ENCODE measurements at regions not wholly inside any gene's neighbourhood (a gene's known extent, or its start where the extent isn't known, plus 50 kb on each side); places are given as distances from the start of the nearest gene placed in this dataset.

DNA sequence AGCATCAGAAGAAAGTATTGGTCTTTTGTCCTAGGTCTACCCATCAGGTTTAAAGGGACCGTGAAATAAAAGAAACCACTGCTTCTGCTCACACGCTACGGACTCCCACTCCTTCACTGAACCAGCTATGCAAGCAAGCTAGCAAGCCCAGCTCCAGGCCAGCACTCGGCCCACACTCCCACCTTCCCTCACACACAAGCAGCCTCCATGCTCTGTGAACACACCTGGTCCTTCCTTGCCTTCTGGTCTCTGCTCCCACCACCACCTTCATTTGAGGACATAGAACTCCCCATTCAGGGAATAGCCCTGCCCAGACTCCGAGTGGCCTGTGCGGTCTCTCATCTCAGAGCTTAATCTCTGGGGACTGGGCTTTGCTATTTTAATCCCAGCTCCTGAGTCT lies 436.4 kb upstream of the CDH4 start:
- H3K27ac Mint-ChIP-seq (ENCODE audit: low read depth, unreplicated experiment): no peak overlapping the region
- POLR2A ChIA-PET: no interaction called here
- DNase-seq (ENCODE audit: unreplicated experiment): no peak
- TF ChIP-seq, protein P1, sequence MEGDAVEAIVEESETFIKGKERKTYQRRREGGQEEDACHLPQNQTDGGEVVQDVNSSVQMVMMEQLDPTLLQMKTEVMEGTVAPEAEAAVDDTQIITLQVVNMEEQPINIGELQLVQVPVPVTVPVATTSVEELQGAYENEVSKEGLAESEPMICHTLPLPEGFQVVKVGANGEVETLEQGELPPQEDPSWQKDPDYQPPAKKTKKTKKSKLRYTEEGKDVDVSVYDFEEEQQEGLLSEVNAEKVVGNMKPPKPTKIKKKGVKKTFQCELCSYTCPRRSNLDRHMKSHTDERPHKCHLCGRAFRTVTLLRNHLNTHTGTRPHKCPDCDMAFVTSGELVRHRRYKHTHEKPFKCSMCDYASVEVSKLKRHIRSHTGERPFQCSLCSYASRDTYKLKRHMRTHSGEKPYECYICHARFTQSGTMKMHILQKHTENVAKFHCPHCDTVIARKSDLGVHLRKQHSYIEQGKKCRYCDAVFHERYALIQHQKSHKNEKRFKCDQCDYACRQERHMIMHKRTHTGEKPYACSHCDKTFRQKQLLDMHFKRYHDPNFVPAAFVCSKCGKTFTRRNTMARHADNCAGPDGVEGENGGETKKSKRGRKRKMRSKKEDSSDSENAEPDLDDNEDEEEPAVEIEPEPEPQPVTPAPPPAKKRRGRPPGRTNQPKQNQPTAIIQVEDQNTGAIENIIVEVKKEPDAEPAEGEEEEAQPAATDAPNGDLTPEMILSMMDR (IDR thresholded peaks at IDR 0.05; ENCODE audit: unreplicated experiment): no peak
- no peaks in the 10 kb centered on the region for H3K36me3 Mint-ChIP-seq (ENCODE audit: insufficient read depth, unreplicated experiment)
- CTCF ChIA-PET: no interaction called here
- intact Hi-C loops (cut with micrococcal nuclease): no loop called here
- H3K27me3 Mint-ChIP-seq (ENCODE audit: insufficient read depth, unreplicated experiment): peaks cover 99% of the 10 kb centered on the region
- H3K9me3 Mint-ChIP-seq (ENCODE audit: unreplicated experiment): no peaks in the 10 kb centered on the region
- no TSS peak for BruUV-seq (replicated peaks)
- H3K4me3 Mint-ChIP-seq (ENCODE audit: unreplicated experiment): no peak overlapping the region
- H3K4me1 Mint-ChIP-seq (ENCODE audit: insufficient read depth, unreplicated experiment): no peaks in the 10 kb centered on the region

DNA sequence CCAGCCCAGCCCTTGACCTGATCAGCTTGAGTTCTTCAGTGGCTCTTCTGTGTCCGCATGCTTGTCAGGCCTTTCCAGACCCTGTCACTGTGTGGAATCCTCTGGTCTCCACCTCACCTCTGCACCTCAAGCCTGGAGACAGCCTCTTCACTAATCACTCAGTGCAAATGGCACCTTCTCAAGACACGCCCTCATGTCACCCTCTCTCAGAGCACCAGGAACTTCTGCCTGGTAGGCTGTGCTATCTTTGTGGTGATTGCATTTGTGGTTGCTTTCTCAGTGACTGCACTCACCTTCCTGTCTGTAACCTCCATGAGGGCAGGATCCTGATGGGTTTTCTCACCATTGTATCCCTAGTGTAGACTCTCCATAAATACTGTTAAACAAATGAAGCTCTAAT lies 435.2 kb upstream of the CDH4 start:
- CTCF ChIA-PET: no interaction called here
- peaks cover 99% of the 10 kb centered on the region for H3K27me3 Mint-ChIP-seq (ENCODE audit: insufficient read depth, unreplicated experiment)
- no TSS peak for BruUV-seq (replicated peaks)
- intact Hi-C loops (cut with micrococcal nuclease): no loop called here
- POLR2A ChIA-PET: interaction anchor here (0.5 kb wide), 1 partner anchor 1479 kb away, joined by 3 read pairs; no protein-coding TSS in a partner anchor
- TF ChIP-seq, protein P1 (IDR thresholded peaks at IDR 0.05; ENCODE audit: unreplicated experiment): no peak
- no peaks in the 10 kb centered on the region for H3K36me3 Mint-ChIP-seq (ENCODE audit: insufficient read depth, unreplicated experiment)
- H3K4me1 Mint-ChIP-seq (ENCODE audit: insufficient read depth, unreplicated experiment): no peaks in the 10 kb centered on the region
- no peaks in the 10 kb centered on the region for H3K9me3 Mint-ChIP-seq (ENCODE audit: unreplicated experiment)
- no peak overlapping the region for H3K4me3 Mint-ChIP-seq (ENCODE audit: unreplicated experiment)
- no peak for DNase-seq (ENCODE audit: unreplicated experiment)
- H3K27ac Mint-ChIP-seq (ENCODE audit: low read depth, unreplicated experiment): no peak overlapping the region

DNA sequence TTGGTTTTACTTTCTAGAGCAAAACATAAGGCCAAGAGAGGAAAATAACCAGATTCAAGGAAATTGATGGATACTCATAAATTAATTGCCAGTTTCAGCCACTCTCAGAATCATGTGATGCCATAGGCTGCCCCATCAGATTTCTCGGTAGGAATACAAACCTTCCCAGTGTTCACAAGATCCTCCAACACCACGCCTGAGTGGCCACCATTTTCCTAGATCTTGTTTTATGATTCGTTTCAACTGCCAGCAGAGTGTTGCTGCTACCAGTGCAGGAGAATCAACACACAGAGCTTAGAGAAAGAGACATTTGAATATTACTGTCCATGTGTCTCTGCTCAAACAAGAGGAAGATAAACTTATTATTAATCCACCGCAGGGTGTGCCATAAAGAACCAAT lies 434.2 kb upstream of the CDH4 start:
- no TSS peak for BruUV-seq (replicated peaks)
- H3K4me1 Mint-ChIP-seq (ENCODE audit: insufficient read depth, unreplicated experiment): no peaks in the 10 kb centered on the region
- ChIA-PET POLR2A (no interaction called here), CTCF (interaction anchor here (0.8 kb wide), 1 partner anchor 606 kb away, joined by 3 read pairs; no protein-coding TSS in a partner anchor)
- no peak overlapping the region for H3K27ac Mint-ChIP-seq (ENCODE audit: low read depth, unreplicated experiment)
- no peaks in the 10 kb centered on the region for H3K36me3 Mint-ChIP-seq (ENCODE audit: insufficient read depth, unreplicated experiment)
- peaks cover 99% of the 10 kb centered on the region for H3K27me3 Mint-ChIP-seq (ENCODE audit: insufficient read depth, unreplicated experiment)
- no peak overlapping the region for H3K4me3 Mint-ChIP-seq (ENCODE audit: unreplicated experiment)
- intact Hi-C loops (cut with micrococcal nuclease): no loop called here
- TF ChIP-seq, protein P1 (IDR thresholded peaks at IDR 0.05; ENCODE audit: unreplicated experiment): no peak
- no peaks in the 10 kb centered on the region for H3K9me3 Mint-ChIP-seq (ENCODE audit: unreplicated experiment)
- no peak for DNase-seq (ENCODE audit: unreplicated experiment)

DNA sequence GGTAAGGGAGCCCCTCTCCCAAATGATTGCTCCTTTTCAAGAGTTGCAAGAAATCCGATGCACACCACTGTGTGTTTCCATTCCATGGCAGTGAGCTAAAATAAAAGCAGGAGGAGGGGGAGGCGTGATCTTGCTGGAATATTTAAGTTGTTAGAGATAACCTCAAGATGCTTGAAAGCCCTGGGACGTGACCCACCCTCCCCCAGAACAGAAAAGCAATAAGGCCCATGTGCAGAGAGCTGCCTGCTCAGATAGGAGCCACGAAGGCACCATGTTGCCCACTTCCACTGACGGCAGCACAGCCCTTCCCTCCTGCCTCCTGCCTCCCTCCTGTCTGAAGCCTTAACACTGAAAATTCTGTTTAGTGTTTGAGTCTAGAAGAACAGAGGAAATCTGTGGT lies 432.6 kb upstream of the CDH4 start:
- intact Hi-C loops (cut with micrococcal nuclease): no loop called here
- CTCF ChIA-PET: no interaction called here
- no peaks in the 10 kb centered on the region for H3K36me3 Mint-ChIP-seq (ENCODE audit: insufficient read depth, unreplicated experiment)
- H3K4me1 Mint-ChIP-seq (ENCODE audit: insufficient read depth, unreplicated experiment): no peaks in the 10 kb centered on the region
- no peak overlapping the region for H3K4me3 Mint-ChIP-seq (ENCODE audit: unreplicated experiment)
- H3K27ac Mint-ChIP-seq (ENCODE audit: low read depth, unreplicated experiment): no peak overlapping the region
- BruUV-seq (replicated peaks): no TSS peak
- no peaks in the 10 kb centered on the region for H3K9me3 Mint-ChIP-seq (ENCODE audit: unreplicated experiment)
- DNase-seq (ENCODE audit: unreplicated experiment): no peak
- TF ChIP-seq, protein P1 (IDR thresholded peaks at IDR 0.05; ENCODE audit: unreplicated experiment): no peak
- POLR2A ChIA-PET: interaction anchor here (1.2 kb wide), 1 partner anchor 11 kb away, joined by 3 read pairs; no protein-coding TSS in a partner anchor
- peaks cover 100% of the 10 kb centered on the region for H3K27me3 Mint-ChIP-seq (ENCODE audit: insufficient read depth, unreplicated experiment)
